Stimulated activated naive CD8-positive, alpha-beta T cell treated with anti-CD3 and anti-CD28 coated beads, Interleukin-15, amount 100 ng/mL, for 72 hours (primary cell): ENCODE measurements at regions not wholly inside any gene's neighbourhood (a gene's known extent, or its start where the extent isn't known, plus 50 kb on each side); places are given as distances from the start of the nearest gene placed in this dataset.

Experiments
- ATAC-seq: fragments of 150-1000 bp; cut with Tn5 transposase; 2 replicates; pipeline ENCODE4 v1.10.0; 2021; ENCODE audit warnings: mild to moderate bottlenecking, moderate library complexity
- DNase-seq, 2 donors: peaks; one replicate each; pipeline ENCODE4 v3.0.0; 2021 to 2022
- H3K27ac Mint-ChIP-seq, 2 donors: one replicate each; pipeline ENCODE4 v1.8.0; 2022; ENCODE audit warnings: mild to moderate bottlenecking in 2 of 2, mixed read lengths in 2 of 2, moderate library complexity in 2 of 2
- H3K27me3 Mint-ChIP-seq: one replicate; pipeline ENCODE4 v1.8.0; 2022; ENCODE audit warnings: mixed read lengths
- H3K4me1 Mint-ChIP-seq: one replicate; pipeline ENCODE4 v1.8.0; 2022; ENCODE audit warnings: mild to moderate bottlenecking, mixed read lengths
- H3K4me3 Mint-ChIP-seq, 2 donors: one replicate each; pipeline ENCODE4 v1.8.0; 2022; ENCODE audit warnings: mild to moderate bottlenecking in 2 of 2, mixed read lengths in 2 of 2, moderate library complexity in 1 of 2
- H3K9me3 Mint-ChIP-seq, 2 donors: one replicate each; pipeline ENCODE4 v1.8.0; 2022; ENCODE audit warnings: mixed read lengths in 2 of 2

DNA sequence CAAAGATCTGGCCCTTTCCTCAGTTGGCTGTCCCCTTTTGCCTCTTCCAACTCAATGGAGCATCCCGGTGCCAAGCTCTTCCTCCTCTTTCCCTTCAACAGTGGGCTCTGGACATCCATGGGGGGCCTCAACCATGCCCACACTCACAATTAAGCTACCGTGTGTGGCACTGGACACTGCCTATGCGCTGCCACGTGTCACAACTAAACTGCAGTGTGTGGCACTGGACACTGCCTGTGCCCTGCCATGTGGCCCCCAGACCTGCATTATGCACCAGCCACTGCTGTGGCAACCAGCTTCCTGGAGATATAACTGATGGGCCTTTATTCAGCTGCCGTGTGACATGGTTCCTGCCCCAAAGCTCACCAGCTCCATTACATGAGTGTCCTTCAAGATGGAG, 179.1 kb downstream of the KCNA5 start:
- no peak for ATAC-seq

DNA sequence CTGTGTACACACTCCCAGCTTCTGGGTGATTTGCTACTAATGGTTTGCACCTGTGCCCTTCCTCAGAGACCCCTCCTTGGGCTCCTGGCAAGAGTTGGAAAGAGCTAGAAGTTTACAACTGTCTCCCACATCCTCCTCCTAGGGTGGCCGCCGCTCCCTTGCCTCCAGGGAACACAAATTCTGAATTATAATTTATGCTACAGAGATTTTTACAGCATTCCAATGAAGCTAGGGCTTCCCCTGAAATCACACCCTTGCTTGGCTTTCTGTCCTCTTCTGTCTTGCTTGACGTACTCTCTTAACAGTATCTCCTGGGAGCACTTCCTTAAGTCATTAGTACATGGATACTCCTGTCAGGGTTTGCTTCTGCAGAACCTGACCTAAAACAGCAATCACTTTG, 180.2 kb downstream of the KCNA5 start:
- no peaks in the 10 kb centered on the region for H3K9me3 Mint-ChIP-seq

More for the DNA sequence above, 179.1 kb downstream of the KCNA5 start:
- H3K27me3 Mint-ChIP-seq = peaks cover 58% of the 10 kb centered on the region
- H3K27ac Mint-ChIP-seq = no peak overlapping the region
- no peak overlapping the region for H3K4me3 Mint-ChIP-seq
- no peak for DNase-seq
- H3K4me1 Mint-ChIP-seq = peaks cover 20% of the 10 kb centered on the region
- H3K9me3 Mint-ChIP-seq = no peaks in the 10 kb centered on the region

GRCh38 chr12:5226581-5226980, 182.9 kb downstream of the KCNA5 start:
- Mint-ChIP-seq H3K4me1 (peaks cover 8% of the 10 kb centered on the region), H3K27ac (no peak overlapping the region), H3K27me3 (peaks cover 41% of the 10 kb centered on the region), H3K9me3 (no peaks in the 10 kb centered on the region), H3K4me3 (no peak overlapping the region)
- no peak for ATAC-seq
- no peak for DNase-seq

More for the DNA sequence above, 180.2 kb downstream of the KCNA5 start:
- Mint-ChIP-seq H3K4me3 (no peak overlapping the region), H3K4me1 (peaks cover 20% of the 10 kb centered on the region), H3K27me3 (peaks cover 47% of the 10 kb centered on the region), H3K27ac (no peak overlapping the region)
- DNase-seq (no peak), ATAC-seq (no peak)

- Mint-ChIP-seq H3K27me3 (peaks cover 29% of the 10 kb centered on the region), H3K4me1 (no peaks in the 10 kb centered on the region), H3K27ac (no peak overlapping the region), H3K9me3 (no peaks in the 10 kb centered on the region), H3K4me3 (no peak overlapping the region)
- no peak for DNase-seq
- ATAC-seq = no peak
Observed at GRCh38 chr12:5227708-5228373, 184.2 kb downstream of the KCNA5 start.

- ATAC-seq (no peak), DNase-seq (no peak)
- H3K27ac Mint-ChIP-seq = peak overlapping the region in 1 of 2 donors; percentile 13
- no peaks in the 10 kb centered on the region for H3K9me3 Mint-ChIP-seq
- peaks cover 27% of the 10 kb centered on the region for H3K27me3 Mint-ChIP-seq
- no peaks in the 10 kb centered on the region for H3K4me1 Mint-ChIP-seq
- H3K4me3 Mint-ChIP-seq = no peak overlapping the region
Observed at GRCh38 chr12:5230156-5230555, 186.5 kb downstream of the KCNA5 start.

DNA sequence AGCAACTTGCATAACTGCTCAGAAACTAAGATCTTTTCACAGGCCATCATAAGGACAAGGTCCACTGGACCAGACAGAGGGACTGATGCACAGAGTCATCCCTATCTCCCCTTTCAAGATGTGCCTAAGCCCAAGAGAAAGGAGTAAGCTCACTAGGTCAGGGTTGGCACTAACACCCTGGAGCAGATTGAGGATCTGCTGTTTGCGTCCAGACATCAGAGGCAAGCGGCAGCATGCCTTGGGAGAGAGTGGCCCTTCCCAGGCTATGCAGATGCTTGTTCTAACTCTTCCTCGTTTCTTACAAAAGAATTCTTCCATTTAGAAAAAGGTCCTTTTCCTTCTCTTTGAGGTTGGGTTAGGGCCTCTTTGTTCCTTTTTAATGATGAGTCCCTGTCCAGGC, 187.2 kb downstream of the KCNA5 start:
- H3K27me3 Mint-ChIP-seq = peaks cover 21% of the 10 kb centered on the region
- H3K4me1 Mint-ChIP-seq = no peaks in the 10 kb centered on the region
- no peak overlapping the region for H3K4me3 Mint-ChIP-seq
- no peak for DNase-seq
- no peaks in the 10 kb centered on the region for H3K9me3 Mint-ChIP-seq
- H3K27ac Mint-ChIP-seq = peak overlapping the region in 1 of 2 donors; percentile 21
- ATAC-seq = no peak

GRCh38 chr12:5232291-5232690, 188.6 kb downstream of the KCNA5 start:
- Mint-ChIP-seq H3K27ac (no peak overlapping the region), H3K9me3 (no peaks in the 10 kb centered on the region), H3K27me3 (peaks cover 14% of the 10 kb centered on the region), H3K4me1 (no peaks in the 10 kb centered on the region), H3K4me3 (no peak overlapping the region)
- ATAC-seq (no peak), DNase-seq (no peak)

DNA sequence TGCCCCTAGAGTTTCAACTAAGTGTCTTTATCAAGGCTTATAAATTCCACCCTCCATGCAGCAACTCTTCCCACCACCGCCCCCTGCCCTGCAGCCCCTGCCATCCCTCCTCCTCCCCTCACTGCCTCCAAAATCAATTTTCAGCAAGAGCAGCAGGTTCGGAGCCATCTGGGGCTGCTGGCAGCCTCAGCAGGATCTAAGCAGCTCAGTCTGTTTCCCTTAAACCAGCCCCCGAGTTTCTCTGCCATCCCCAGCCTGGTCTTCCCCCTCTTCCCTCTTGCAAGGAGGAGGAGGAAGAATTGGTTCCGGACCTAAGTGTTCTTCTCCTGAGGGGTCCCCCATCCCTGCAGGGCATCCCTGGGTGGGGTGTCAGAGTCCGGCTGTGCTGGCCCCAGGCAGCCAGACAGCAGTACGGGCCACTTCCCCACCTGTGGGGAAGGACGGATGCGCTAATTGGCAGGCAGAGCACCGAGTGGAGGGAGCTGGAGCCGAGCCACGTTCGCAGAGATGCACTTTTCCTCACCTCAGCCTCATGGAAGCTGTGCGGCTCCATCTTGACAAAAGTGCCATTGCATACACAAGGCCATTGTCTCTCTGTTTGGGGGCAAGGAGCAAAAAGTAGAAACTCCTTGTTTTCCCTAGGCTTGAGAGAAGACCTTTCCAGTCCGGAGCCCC, 189.3 kb downstream of the KCNA5 start:
- Mint-ChIP-seq H3K9me3 (no peaks in the 10 kb centered on the region), H3K4me1 (no peaks in the 10 kb centered on the region), H3K27me3 (peaks cover 14% of the 10 kb centered on the region), H3K27ac (no peak overlapping the region), H3K4me3 (no peak overlapping the region)
- DNase-seq (no peak), ATAC-seq (no peak)

GRCh38 chr12:5236022-5236640, 192.5 kb downstream of the KCNA5 start:
- H3K4me1 Mint-ChIP-seq = no peaks in the 10 kb centered on the region

DNA sequence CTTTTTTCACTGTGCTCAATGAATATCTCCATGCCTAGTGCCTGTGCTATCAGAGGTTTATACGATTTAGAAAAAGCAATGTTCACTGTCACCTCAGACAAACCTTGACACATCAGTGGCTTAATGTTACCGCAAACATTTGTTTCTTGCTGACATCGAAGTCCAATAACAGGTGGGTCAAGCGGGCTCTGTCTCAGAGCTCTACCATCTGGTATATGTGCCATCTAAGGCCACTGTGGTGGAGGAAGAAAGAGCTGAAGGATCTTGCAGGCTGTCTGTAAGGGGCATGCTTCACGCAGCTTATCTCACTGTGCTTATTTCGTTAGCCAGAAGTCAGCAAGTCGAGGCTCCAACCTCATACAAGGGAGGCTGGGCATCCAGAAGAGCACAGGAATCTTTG, 189.5 kb upstream of the NTF3 start:
- Mint-ChIP-seq H3K4me3 (no peak overlapping the region), H3K27me3 (peaks cover 20% of the 10 kb centered on the region), H3K4me1 (no peaks in the 10 kb centered on the region), H3K27ac (no peak overlapping the region), H3K9me3 (peaks cover 0 to 8% of the 10 kb centered on the region in 2 donors)
- ATAC-seq (no peak), DNase-seq (no peak)

More at GRCh38 chr12:5236022-5236640, 192.5 kb downstream of the KCNA5 start:
- DNase-seq (no peak), ATAC-seq (no peak)
- Mint-ChIP-seq H3K9me3 (peaks cover 0 to 7% of the 10 kb centered on the region in 2 donors), H3K27ac (no peak overlapping the region), H3K27me3 (peaks cover 21% of the 10 kb centered on the region), H3K4me3 (no peak overlapping the region)

DNA sequence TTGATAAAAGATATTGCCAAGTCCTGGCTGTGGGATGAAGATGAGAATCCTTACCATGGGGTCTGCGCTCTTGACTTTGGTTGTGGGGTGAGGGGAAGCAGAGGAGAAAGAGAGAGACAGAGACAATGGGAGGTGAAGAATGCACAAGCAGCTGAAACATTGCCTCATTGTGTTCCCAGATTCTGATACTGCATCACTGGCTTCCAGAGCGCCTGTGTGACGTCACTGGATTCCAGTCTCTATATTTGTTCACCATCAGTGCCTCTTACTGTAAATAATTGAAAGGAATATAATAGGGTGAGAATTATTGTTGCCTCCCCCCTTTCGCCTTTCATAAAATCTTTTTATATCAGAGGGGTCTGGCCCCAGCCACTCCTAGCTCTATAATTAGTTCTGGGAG, 188.9 kb upstream of the NTF3 start:
- Mint-ChIP-seq H3K4me1 (no peaks in the 10 kb centered on the region), H3K4me3 (no peak overlapping the region), H3K27ac (no peak overlapping the region), H3K9me3 (peaks cover 0 to 8% of the 10 kb centered on the region in 2 donors), H3K27me3 (peaks cover 20% of the 10 kb centered on the region)
- DNase-seq (no peak), ATAC-seq (no peak)

DNA sequence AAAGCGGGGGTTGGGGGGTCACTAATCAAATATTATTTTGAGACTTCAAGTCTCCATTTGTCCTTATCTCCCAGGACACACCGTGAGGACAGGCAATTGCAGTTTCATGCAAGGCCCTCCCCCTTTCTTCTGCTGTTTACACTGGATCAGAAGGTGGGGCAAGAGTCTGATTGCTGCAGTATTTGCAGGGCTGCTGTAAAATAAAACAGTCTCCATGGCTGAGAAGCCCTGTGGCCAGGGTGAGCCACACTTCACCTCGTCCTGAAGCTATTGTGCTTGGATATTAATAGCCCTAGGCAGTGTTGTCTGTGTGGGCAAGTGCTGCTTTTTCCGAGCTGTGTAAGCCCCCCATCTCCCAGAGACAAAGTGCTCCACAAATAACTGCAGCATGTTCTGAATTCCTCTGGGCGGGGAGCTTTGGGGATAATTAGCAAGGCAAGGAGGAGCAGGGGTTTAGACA, 187.4 kb upstream of the NTF3 start:
- Mint-ChIP-seq H3K27ac (no peak overlapping the region), H3K4me1 (no peaks in the 10 kb centered on the region), H3K9me3 (peaks cover 0 to 8% of the 10 kb centered on the region in 2 donors), H3K4me3 (no peak overlapping the region), H3K27me3 (peaks cover 20% of the 10 kb centered on the region)
- DNase-seq (no peak), ATAC-seq (no peak)

- ATAC-seq (no peak), DNase-seq (no peak)
- no peak overlapping the region for H3K4me3 Mint-ChIP-seq
- peaks cover 0 to under 1% of the 10 kb centered on the region in 2 donors for H3K9me3 Mint-ChIP-seq
- peaks cover 11% of the 10 kb centered on the region for H3K27me3 Mint-ChIP-seq
- no peak overlapping the region for H3K27ac Mint-ChIP-seq
- H3K4me1 Mint-ChIP-seq = no peaks in the 10 kb centered on the region
Observed at GRCh38 chr12:5246196-5246595, 185.7 kb upstream of the NTF3 start.

- no peak for DNase-seq
Observed at GRCh38 chr12:5247144-5247543, 184.8 kb upstream of the NTF3 start.

GRCh38 chr12:5248230-5248629, 183.7 kb upstream of the NTF3 start:
- DNase-seq = no peak
- peaks cover 9% of the 10 kb centered on the region for H3K27me3 Mint-ChIP-seq

More at GRCh38 chr12:5247144-5247543, 184.8 kb upstream of the NTF3 start:
- no peak for ATAC-seq
- Mint-ChIP-seq H3K4me1 (no peaks in the 10 kb centered on the region), H3K27ac (no peak overlapping the region), H3K4me3 (no peak overlapping the region), H3K27me3 (peaks cover 9% of the 10 kb centered on the region), H3K9me3 (no peaks in the 10 kb centered on the region)

DNA sequence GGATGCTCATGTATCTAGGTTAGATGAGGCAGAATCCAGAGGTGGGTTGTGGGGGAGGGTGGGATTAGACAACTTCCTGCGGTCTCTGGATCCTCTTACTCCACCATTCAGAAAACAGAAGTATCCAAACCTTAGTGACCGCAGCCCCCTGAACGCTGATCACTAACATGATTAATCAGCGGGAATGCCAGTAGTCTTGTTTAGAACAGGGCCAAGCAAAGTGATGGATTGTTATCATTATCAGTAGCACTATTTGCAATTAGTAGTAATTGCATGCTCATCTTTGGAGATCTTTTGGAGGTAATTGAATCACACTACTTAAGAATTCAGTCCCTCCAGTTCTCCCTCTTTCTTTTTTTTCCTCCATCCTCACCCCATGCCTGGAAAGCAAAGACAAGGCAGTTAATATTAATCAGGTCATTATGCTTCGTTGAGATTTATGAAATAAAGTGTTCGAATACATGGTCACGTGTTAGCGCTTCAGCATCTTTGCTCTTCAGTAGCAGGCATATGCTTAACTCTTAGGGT, 182.8 kb upstream of the NTF3 start:
- Mint-ChIP-seq H3K9me3 (no peaks in the 10 kb centered on the region), H3K4me1 (no peaks in the 10 kb centered on the region), H3K4me3 (no peak overlapping the region), H3K27me3 (peaks cover 9% of the 10 kb centered on the region), H3K27ac (no peak overlapping the region)
- DNase-seq (no peak), ATAC-seq (no peak)

More at GRCh38 chr12:5248230-5248629, 183.7 kb upstream of the NTF3 start:
- no peak for ATAC-seq
- Mint-ChIP-seq H3K9me3 (no peaks in the 10 kb centered on the region), H3K27ac (no peak overlapping the region), H3K4me1 (no peaks in the 10 kb centered on the region), H3K4me3 (no peak overlapping the region)
